ENCODE measurements at regions not wholly inside any gene's neighbourhood (a gene's known extent, or its start where the extent isn't known, plus 50 kb on each side); places are given as distances from the start of the nearest gene placed in this dataset.

DNA sequence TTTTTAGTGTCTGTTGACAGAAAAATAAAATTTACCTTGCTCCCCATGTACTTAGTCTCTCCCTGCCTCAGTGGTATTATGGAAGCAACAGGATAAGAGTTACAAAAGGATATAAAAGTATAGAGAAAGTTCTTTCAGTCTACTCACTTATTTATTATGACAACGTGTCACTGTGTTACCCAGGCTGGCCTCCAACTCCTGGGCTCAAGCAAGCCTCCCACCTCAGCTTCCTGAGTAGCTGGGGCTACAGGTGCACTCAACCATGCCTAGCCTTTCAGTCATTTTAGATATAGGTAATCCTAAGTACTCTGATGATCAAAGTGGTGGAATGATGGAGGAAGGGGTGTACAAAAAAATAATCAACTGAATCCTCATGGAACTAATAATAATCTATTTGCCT, 215.2 kb upstream of the MKLN1 start:
- no peak overlapping the region for H3K27ac ChIP-seq (ENCODE audit: low read depth, low read length)
- no peak overlapping the region for H2BK12ac ChIP-seq (ENCODE audit: low read length)
- H2AK5ac ChIP-seq (ENCODE audit: low read length) = no peak overlapping the region
- peaks cover 8 to 9% of the 10 kb centered on the region in 2 experiments for H3K4me1 ChIP-seq (ENCODE audit: control insufficient read depth in 1 of 2, insufficient read depth in 2 of 2, low read length in 2 of 2)
- H3K4ac ChIP-seq (ENCODE audit: low read depth, low read length) = no peak overlapping the region
- H4K12ac ChIP-seq (ENCODE audit: low read depth, low read length) = no peak overlapping the region
- no peak overlapping the region for H4K91ac ChIP-seq (ENCODE audit: low read depth, low read length)
- no peak overlapping the region for H4K8ac ChIP-seq (ENCODE audit: low read depth, low read length)
- H3K4me2 ChIP-seq (ENCODE audit: low read length) = no peak overlapping the region
- WGBS (ENCODE audit: extremely low coverage, insufficient coverage, insufficient read length) = no CpG with 5 or more reads among the region's 1 CpG
- H2BK120ac ChIP-seq (ENCODE audit: insufficient read depth, low read length, poor library complexity) = no peak overlapping the region
- no peak overlapping the region for H2BK5ac ChIP-seq (ENCODE audit: low read depth, low read length, poor library complexity)
- DNase-seq = no peak
- H3K79me2 ChIP-seq (ENCODE audit: control insufficient read depth, insufficient read depth, low read length, poor library complexity) = peaks cover 3% of the 10 kb centered on the region
- no peaks in the 10 kb centered on the region for H3K9me3 ChIP-seq (ENCODE audit: insufficient read depth, low read depth, low read length)
- H3K79me1 ChIP-seq (ENCODE audit: low read length) = peaks cover 9% of the 10 kb centered on the region
- H3K9ac ChIP-seq (ENCODE audit: low read length) = no peak overlapping the region
- no peaks in the 10 kb centered on the region for H3K36me3 ChIP-seq (ENCODE audit: control insufficient read depth in 1 of 2, insufficient read depth in 2 of 2, low read length in 2 of 2)
- no peak overlapping the region for H3K4me3 ChIP-seq (ENCODE audit: low read depth, low read length)
- H3K14ac ChIP-seq (ENCODE audit: low read length) = no peak overlapping the region
- H3K18ac ChIP-seq (ENCODE audit: low read length) = no peak overlapping the region
- H3K23ac ChIP-seq (ENCODE audit: low read length) = no peak overlapping the region
- H3K27me3 ChIP-seq (ENCODE audit: insufficient read depth, low read length) = peaks cover 2% of the 10 kb centered on the region
- H2AFZ ChIP-seq (ENCODE audit: insufficient read depth, low read length, poor library complexity) = no peak overlapping the region

DNA sequence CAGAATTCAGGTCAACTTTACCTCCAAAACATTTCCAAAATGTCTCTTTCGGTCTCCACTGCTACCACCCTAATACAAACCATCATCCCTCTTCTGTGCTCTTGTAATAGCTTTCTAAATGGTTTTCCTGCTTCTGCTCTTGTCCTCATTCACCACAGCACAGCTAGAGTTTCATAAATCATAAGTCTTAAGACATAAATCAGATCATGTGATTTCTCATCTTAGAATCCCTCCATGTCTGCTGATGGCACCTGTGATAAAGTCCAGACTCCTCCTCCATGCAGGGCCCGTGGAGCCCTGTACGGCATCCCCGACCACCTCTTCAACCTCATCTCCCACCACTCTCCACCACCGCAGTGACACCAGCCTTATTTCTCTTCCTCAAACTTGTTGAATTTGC, 212.3 kb upstream of the MKLN1 start:
- no peak overlapping the region for H3K23ac ChIP-seq (ENCODE audit: low read length)
- peaks cover under 1% of the 10 kb centered on the region for H3K79me1 ChIP-seq (ENCODE audit: low read length)
- no peak overlapping the region for H2AK5ac ChIP-seq (ENCODE audit: low read length)
- no peak overlapping the region for H2BK120ac ChIP-seq (ENCODE audit: insufficient read depth, low read length, poor library complexity)
- no peak overlapping the region for H3K9ac ChIP-seq (ENCODE audit: low read length)
- H4K8ac ChIP-seq (ENCODE audit: low read depth, low read length) = no peak overlapping the region
- peaks cover under 1 to 4% of the 10 kb centered on the region in 2 experiments for H3K4me1 ChIP-seq (ENCODE audit: control insufficient read depth in 1 of 2, insufficient read depth in 2 of 2, low read length in 2 of 2)
- H4K91ac ChIP-seq (ENCODE audit: low read depth, low read length) = no peak overlapping the region
- no peak overlapping the region for H3K18ac ChIP-seq (ENCODE audit: low read length)
- no peaks in the 10 kb centered on the region for H3K79me2 ChIP-seq (ENCODE audit: control insufficient read depth, insufficient read depth, low read length, poor library complexity)
- H3K27me3 ChIP-seq (ENCODE audit: insufficient read depth, low read length) = no peaks in the 10 kb centered on the region
- no CpG with 5 or more reads among the region's 5 CpGs for WGBS (ENCODE audit: extremely low coverage, insufficient coverage, insufficient read length)
- no peak overlapping the region for H3K4me3 ChIP-seq (ENCODE audit: low read depth, low read length)
- H3K4ac ChIP-seq (ENCODE audit: low read depth, low read length) = no peak overlapping the region
- H2BK12ac ChIP-seq (ENCODE audit: low read length) = no peak overlapping the region
- H3K14ac ChIP-seq (ENCODE audit: low read length) = no peak overlapping the region
- peaks cover 0 to 3% of the 10 kb centered on the region in 2 experiments for H3K36me3 ChIP-seq (ENCODE audit: control insufficient read depth in 1 of 2, insufficient read depth in 2 of 2, low read length in 2 of 2)
- no peak overlapping the region for H3K27ac ChIP-seq (ENCODE audit: low read depth, low read length)
- H3K4me2 ChIP-seq (ENCODE audit: low read length) = no peak overlapping the region
- H4K12ac ChIP-seq (ENCODE audit: low read depth, low read length) = no peak overlapping the region
- H2BK5ac ChIP-seq (ENCODE audit: low read depth, low read length, poor library complexity) = no peak overlapping the region
- DNase-seq = no peak
- no peak overlapping the region for H2AFZ ChIP-seq (ENCODE audit: insufficient read depth, low read length, poor library complexity)
- H3K9me3 ChIP-seq (ENCODE audit: insufficient read depth, low read depth, low read length) = peaks cover 4% of the 10 kb centered on the region

- Histone ChIP-seq H2AK5ac (ENCODE audit: low read length) (no peak overlapping the region), H2BK5ac (ENCODE audit: low read depth, low read length, poor library complexity) (no peak overlapping the region), H2AFZ (ENCODE audit: insufficient read depth, low read length, poor library complexity) (no peak overlapping the region), H3K18ac (ENCODE audit: low read length) (no peak overlapping the region), H3K4me2 (ENCODE audit: low read length) (no peak overlapping the region), H3K14ac (ENCODE audit: low read length) (no peak overlapping the region), H3K27me3 (ENCODE audit: insufficient read depth, low read length) (no peaks in the 10 kb centered on the region), H3K4me3 (ENCODE audit: low read depth, low read length) (no peak overlapping the region), H3K4ac (ENCODE audit: low read depth, low read length) (no peak overlapping the region), H3K9me3 (ENCODE audit: insufficient read depth, low read depth, low read length) (peaks cover 4% of the 10 kb centered on the region), H4K8ac (ENCODE audit: low read depth, low read length) (no peak overlapping the region), H2BK12ac (ENCODE audit: low read length) (no peak overlapping the region), H2BK120ac (ENCODE audit: insufficient read depth, low read length, poor library complexity) (no peak overlapping the region), H3K9ac (ENCODE audit: low read length) (no peak overlapping the region), H3K23ac (ENCODE audit: low read length) (no peak overlapping the region), H3K27ac (ENCODE audit: low read depth, low read length) (no peak overlapping the region), H3K36me3 (ENCODE audit: control insufficient read depth in 1 of 2, insufficient read depth in 2 of 2, low read length in 2 of 2) (peaks cover 0 to 3% of the 10 kb centered on the region in 2 experiments), H3K79me1 (ENCODE audit: low read length) (no peaks in the 10 kb centered on the region), H3K4me1 (ENCODE audit: control insufficient read depth in 1 of 2, insufficient read depth in 2 of 2, low read length in 2 of 2) (no peaks in the 10 kb centered on the region), H4K91ac (ENCODE audit: low read depth, low read length) (no peak overlapping the region), H4K12ac (ENCODE audit: low read depth, low read length) (no peak overlapping the region), H3K79me2 (ENCODE audit: control insufficient read depth, insufficient read depth, low read length, poor library complexity) (no peaks in the 10 kb centered on the region)
- WGBS (ENCODE audit: extremely low coverage, insufficient coverage, insufficient read length) = no CpG with 5 or more reads among the region's 1 CpG
- no peak for DNase-seq
These were observed 210.2 kb upstream of the MKLN1 start for GRCh38 chr7:131117439-131117838.

DNA sequence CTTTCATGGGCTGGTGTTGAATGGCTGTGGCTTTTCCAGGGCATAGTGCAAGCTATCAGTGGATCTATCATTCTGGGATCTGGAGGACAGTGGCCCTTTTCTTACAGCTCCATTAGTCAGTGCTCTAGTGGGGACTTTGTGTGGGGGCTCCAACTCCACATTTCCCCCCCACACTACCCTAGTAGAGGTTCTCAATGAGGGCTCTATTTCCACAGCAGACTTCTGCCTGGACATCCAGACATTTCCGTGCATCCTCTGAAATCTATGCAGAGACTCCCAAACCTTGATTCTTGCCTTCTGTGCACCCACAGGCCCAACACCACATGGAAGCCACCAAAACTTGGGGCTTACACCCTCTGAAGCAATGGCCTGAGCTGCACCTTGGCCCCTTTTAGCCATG, 208.3 kb upstream of the MKLN1 start:
- no peak overlapping the region for H2BK5ac ChIP-seq (ENCODE audit: low read depth, low read length, poor library complexity)
- no peak overlapping the region for H3K14ac ChIP-seq (ENCODE audit: low read length)
- H3K9ac ChIP-seq (ENCODE audit: low read length) = no peak overlapping the region
- H3K9me3 ChIP-seq (ENCODE audit: insufficient read depth, low read depth, low read length) = peaks cover 4% of the 10 kb centered on the region
- H2BK12ac ChIP-seq (ENCODE audit: low read length) = no peak overlapping the region
- H3K23ac ChIP-seq (ENCODE audit: low read length) = no peak overlapping the region
- H3K4me1 ChIP-seq (ENCODE audit: control insufficient read depth in 1 of 2, insufficient read depth in 2 of 2, low read length in 2 of 2) = no peaks in the 10 kb centered on the region
- H3K79me1 ChIP-seq (ENCODE audit: low read length) = no peaks in the 10 kb centered on the region
- H3K4ac ChIP-seq (ENCODE audit: low read depth, low read length) = no peak overlapping the region
- H2AK5ac ChIP-seq (ENCODE audit: low read length) = no peak overlapping the region
- no peak overlapping the region for H4K8ac ChIP-seq (ENCODE audit: low read depth, low read length)
- no peak overlapping the region for H4K12ac ChIP-seq (ENCODE audit: low read depth, low read length)
- H3K4me2 ChIP-seq (ENCODE audit: low read length) = no peak overlapping the region
- no peak overlapping the region for H3K27ac ChIP-seq (ENCODE audit: low read depth, low read length)
- H4K91ac ChIP-seq (ENCODE audit: low read depth, low read length) = no peak overlapping the region
- DNase-seq = no peak
- peaks cover 0 to 3% of the 10 kb centered on the region in 2 experiments for H3K36me3 ChIP-seq (ENCODE audit: control insufficient read depth in 1 of 2, insufficient read depth in 2 of 2, low read length in 2 of 2)
- H3K27me3 ChIP-seq (ENCODE audit: insufficient read depth, low read length) = no peaks in the 10 kb centered on the region
- WGBS (ENCODE audit: extremely low coverage, insufficient coverage, insufficient read length) = no CpG with 5 or more reads among the region's 1 CpG
- no peak overlapping the region for H2AFZ ChIP-seq (ENCODE audit: insufficient read depth, low read length, poor library complexity)
- no peak overlapping the region for H2BK120ac ChIP-seq (ENCODE audit: insufficient read depth, low read length, poor library complexity)
- no peak overlapping the region for H3K18ac ChIP-seq (ENCODE audit: low read length)
- H3K4me3 ChIP-seq (ENCODE audit: low read depth, low read length) = no peak overlapping the region
- H3K79me2 ChIP-seq (ENCODE audit: control insufficient read depth, insufficient read depth, low read length, poor library complexity) = no peaks in the 10 kb centered on the region

All from trophoblast cell (in vitro differentiated cells and primary cell).